Fibroblast of villous mesenchyme (primary cell): ENCODE measurements at regions not wholly inside any gene's neighbourhood (a gene's known extent, or its start where the extent isn't known, plus 50 kb on each side); places are given as distances from the start of the nearest gene placed in this dataset.
A peak's percentile ranks its signal among the peaks of the same experiment; 100 is the strongest.
"Not testable (repeated sequence)": the region's sequence is repeated elsewhere in the genome, so short reads cannot be mapped to it uniquely, and the experiment has no call there.

ENCODE experiments used
- DNase-seq: peaks from one replicate; pipeline ENCODE4 v3.0.0-alpha.2; 2010; ENCODE audit warnings: low read depth
- H3K4me3 ChIP-seq: 2 replicates; pipeline ENCODE4 v1.5.1; 2011; ENCODE audit warnings: low read depth, mild to moderate bottlenecking, low read length
- TF ChIP-seq, protein P1 (sequence below): IDR thresholded peaks from 2 replicates; pipeline ENCODE4 v1.5.1; 2012; ENCODE audit warnings: low read depth, mild to moderate bottlenecking, low read length; ENCODE audit not compliant: insufficient read depth

DNA sequence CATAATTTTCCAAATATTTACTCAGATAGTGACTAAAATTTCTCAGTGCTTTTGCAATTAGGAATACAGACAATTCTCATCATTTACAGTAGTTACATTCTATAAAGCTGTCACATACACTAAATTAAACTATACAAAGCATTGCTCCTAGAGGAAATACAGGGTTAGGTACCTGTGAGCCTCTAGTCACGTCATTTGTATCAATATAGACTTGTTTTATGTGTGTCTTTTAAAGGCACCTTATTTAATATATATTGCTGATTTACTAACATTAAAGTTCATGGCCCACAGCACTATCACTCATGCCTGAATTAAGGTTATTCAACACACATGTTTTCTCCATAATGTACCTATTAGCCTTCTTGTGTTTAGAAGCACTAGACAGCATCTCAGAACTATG is 78.7 kb downstream of the PABPC4L start:
- no peak overlapping the region for H3K4me3 ChIP-seq
- TF ChIP-seq, protein P1, sequence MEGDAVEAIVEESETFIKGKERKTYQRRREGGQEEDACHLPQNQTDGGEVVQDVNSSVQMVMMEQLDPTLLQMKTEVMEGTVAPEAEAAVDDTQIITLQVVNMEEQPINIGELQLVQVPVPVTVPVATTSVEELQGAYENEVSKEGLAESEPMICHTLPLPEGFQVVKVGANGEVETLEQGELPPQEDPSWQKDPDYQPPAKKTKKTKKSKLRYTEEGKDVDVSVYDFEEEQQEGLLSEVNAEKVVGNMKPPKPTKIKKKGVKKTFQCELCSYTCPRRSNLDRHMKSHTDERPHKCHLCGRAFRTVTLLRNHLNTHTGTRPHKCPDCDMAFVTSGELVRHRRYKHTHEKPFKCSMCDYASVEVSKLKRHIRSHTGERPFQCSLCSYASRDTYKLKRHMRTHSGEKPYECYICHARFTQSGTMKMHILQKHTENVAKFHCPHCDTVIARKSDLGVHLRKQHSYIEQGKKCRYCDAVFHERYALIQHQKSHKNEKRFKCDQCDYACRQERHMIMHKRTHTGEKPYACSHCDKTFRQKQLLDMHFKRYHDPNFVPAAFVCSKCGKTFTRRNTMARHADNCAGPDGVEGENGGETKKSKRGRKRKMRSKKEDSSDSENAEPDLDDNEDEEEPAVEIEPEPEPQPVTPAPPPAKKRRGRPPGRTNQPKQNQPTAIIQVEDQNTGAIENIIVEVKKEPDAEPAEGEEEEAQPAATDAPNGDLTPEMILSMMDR, result no peak
- no peak for DNase-seq

GRCh38 chr4:134117392-134118183 is 84.0 kb downstream of the PABPC4L start:
- DNase-seq, result no peak
- TF ChIP-seq, protein P1, result no peak

DNA sequence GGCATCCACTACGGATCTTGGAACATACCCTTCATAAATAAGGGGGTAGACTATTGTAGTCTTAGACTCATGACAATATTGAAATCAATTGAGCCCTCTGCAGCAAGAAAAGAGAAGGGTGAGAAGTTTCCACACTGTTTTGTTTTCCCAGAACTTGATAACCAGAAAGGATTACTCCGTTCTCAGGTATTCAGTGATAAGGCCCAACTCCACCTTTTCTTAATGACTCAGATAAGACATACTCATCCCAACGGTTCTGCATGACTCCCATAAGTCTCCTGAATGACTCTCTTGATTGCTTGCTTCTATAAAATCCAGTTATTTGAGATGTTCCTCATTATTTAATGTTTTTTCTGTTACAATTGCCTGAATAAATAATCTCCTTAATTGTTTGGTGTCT is 111.7 kb downstream of the PABPC4L start:
- DNase-seq, result no peak
- TF ChIP-seq, protein P1, result no peak

More at GRCh38 chr4:134117392-134118183, 84.0 kb downstream of the PABPC4L start:
- no peak overlapping the region for H3K4me3 ChIP-seq

DNA sequence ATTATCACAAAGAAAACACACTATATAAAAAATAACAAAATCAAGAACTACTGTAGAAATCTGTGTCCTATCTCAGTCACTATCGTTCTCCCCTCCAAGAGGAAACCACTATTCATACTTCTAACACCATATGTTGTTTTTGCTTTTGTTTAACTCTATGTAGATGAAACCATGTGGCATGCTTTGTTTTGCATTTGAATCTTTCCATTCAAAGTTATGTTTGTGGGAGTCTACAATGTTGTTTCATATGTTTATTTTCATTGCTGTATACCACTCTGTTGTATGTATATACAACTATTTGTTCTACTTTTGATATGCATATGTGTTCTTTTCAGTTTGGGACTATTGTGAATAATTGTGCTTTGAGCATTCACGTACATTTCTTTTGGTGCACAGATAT is 116.1 kb downstream of the PABPC4L start:
- DNase-seq, result no peak
- TF ChIP-seq, protein P1, result no peak

More for the DNA sequence above, 111.7 kb downstream of the PABPC4L start:
- no peak overlapping the region for H3K4me3 ChIP-seq

DNA sequence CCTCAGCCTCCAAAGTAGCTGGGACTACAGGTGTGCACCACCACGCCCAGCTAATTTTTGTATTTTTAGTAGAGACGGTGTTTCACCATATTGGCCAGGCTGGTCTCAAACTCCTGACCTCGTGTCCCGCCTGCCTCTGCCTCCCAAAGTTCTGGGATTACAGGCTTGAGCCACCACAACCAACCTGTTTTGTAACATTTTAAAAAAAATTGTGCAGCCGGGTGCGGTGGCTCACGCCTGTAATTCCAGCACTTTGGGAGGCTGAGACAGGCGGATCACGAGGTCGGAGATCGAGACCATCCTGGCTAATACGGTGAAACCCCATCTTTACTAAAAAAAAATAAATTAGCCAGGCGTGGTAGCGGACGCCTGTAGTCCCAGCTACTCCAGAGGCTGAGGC is 122.5 kb downstream of the PABPC4L start:
- H3K4me3 ChIP-seq, DNase-seq: not testable (repeated sequence)

More for the DNA sequence above, 116.1 kb downstream of the PABPC4L start:
- no peak overlapping the region for H3K4me3 ChIP-seq

GRCh38 chr4:134078230-134078914 is 123.2 kb downstream of the PABPC4L start:
- peak; percentile 3 for DNase-seq
- TF ChIP-seq, protein P1, result no peak
- peak overlapping the region; percentile 35 for H3K4me3 ChIP-seq

DNA sequence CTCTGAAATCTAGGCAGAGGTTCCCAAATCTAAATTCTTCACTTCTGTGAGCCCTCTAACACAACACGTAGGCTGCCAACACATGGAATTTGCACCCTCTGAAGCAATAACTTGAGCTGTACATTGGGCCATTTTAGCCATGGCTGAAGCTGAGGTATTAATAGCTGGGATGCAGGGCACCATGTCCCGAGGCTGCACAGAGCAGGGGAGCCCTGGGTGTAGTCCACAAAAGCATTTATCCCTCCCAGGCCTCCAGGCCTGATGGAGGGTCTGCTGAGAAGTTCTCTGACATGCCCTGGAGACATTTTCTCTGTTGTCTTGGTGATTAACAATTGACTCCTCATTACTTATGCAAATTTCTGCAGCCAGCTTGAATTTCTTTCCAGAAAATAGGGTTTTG is 127.9 kb downstream of the PABPC4L start:
- H3K4me3 ChIP-seq, result no peak overlapping the region
- DNase-seq, result no peak
- TF ChIP-seq, protein P1, result no peak
